AG08396 (cell line): ENCODE measurements at regions not wholly inside any gene's neighbourhood (a gene's known extent, or its start where the extent isn't known, plus 50 kb on each side); places are given as distances from the start of the nearest gene placed in this dataset.
"Not testable (repeated sequence)": the region's sequence is repeated elsewhere in the genome, so short reads cannot be mapped to it uniquely, and the experiment has no call there.

Experiments used
- DNase-seq: peaks from one replicate; pipeline ENCODE4 v3.0.0; 2012; ENCODE audit warnings: low spot score, mixed read lengths

DNA sequence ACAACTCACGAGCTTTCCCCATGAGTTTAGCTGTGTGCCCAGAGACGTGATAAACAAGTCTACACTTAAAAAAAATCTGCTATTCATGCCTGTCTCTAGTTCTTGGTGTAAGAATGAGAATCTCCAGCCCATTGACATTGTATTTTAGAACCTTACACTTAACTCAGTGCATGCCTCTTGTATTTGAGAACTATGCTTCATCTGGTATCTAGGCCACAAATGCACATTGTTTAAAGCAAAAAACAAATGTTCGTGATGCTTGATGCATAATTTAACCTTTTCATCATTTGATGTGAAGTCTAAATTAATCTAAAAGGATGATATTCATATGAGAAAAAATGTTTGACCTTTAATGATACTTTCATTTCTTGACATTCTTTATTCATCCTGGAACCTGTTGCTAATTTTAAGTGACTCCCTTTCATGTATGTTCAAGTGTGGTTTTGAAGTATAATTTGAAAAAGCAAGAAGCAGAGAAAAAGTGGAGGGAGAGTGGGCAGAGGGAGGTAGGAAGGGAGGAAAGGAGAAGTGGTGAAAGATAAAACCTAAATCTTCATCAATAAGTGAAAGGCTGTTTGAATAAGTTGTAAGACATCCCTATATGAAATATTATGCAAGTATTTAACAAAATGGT, 116.9 kb downstream of the PFDN4 start:
- no peak for DNase-seq

DNA sequence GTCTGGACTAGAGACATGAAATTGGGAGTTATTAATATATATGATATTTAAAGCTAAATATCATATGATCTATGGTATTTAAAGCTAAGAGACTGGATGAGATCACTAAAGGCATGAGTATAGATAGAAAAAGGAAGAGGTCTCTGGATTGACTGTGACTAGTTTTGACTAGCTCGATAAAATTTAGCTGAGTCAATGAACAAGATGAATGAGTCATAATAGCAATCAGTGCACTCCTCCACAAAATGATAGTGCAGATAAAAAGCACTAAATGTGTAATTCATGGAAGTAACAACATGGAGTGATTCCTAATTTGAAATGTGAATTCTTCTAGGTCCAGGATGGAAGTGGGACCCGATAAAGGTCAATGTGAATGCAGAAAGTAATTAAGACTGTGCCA, 127.4 kb downstream of the PFDN4 start:
- DNase-seq: no peak

DNA sequence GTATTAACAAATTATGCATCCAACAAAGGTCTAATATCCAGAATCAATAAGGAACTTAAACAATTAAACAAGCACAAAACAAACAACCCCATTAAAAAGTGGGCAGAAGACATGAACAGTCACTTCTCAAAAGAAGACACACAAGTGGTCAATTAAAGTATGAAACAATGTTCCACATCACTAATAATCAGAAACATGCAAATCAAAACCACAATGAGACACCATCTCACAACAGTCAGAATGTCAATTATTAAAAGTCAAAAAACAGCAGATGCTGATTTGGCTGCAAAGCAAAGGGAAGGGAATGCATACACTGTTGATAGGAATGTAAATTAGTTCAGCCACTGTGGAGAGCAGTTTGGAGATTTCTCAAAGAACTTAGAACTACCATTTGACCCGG, 129.3 kb downstream of the PFDN4 start:
- DNase-seq: no peak

DNA sequence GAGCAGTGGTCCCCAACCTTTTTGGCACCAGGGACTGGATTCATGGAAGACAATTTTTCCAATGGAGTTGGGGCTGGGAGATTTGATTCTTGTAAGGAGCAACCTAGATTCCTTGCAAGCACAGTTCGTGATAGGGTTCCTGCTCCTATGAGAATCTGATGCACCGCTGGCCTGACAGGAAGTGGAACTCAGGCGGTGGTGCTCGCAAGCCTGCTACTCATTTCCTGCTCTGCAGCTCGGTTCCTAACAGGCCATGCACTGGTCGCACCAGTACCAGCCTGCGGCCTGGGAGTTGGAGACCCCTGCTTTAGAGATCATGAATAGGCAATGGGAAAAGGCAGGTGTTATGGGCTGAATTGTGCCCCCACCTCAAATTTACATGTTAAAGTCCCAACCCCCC, 131.2 kb downstream of the PFDN4 start:
- DNase-seq: no peak

DNA sequence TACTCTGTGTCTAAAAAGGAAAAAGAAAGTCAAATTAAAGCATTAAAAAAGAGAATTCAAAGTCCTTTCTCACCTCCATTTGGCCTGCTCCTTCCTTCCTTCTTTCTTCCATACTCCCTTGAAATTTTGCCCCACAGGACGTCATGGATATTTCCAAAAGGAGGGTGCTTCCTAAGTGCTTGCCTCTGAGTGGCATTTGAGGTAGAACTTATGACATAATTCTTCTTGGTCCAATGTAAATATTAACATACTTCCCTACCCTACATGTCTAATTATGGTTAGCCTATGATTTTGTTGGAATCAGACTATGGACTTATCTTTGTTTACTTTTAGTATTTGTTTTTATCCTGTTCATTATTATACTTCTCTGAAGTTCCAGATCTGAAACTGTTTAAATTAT, 132.3 kb downstream of the PFDN4 start:
- DNase-seq: no peak

DNA sequence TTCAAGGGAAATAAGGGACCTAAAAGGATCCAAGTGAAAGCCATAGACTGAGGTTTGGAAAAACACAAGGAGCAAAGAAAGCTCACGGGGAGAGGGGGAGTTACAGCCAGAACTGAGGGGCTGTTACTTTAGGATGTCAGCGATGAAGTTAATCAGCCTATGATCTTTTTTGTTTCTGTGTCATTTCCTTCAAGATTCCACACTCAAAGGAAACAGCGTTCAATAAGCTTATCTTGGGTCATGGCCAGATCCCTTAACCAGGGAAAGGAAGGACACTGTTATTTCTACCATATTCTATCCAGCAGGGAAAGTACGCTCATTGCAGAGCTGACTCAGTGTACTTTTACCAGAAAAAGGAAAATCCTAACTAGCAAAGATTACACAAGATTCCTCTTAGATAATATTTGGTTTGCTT, 132.8 kb downstream of the PFDN4 start:
- DNase-seq: peak; percentile 22

DNA sequence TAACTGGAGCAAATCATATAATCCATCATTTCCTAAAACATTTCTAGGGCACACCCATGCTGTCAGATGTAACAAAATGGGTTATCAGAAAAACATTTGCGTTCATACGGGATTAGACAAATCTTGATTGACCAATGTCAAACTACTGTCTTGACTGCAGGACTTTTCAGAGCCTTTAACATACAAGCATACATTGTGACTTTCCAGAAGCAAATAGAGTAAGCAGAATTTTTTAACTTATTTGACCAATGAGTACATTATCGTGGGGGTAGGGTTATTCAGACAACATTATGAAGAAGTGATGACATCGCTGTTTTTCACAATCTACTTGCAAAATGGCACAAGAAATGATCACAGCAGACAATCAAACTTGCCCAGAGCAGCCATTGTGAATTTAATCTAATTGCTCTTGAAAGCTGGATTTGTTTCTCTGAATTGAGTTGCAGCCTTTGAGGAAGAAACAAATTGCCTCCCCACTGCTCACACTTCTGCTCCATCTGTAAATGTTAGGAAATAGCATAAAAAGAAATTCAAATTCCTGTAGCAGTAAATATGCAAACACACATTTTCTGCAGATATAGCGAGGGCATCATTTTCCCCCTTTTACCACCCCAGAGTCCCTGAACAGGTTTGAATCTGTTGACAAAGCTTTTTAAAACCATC, 133.0 kb upstream of the DOK5 start:
- DNase-seq: no peak

DNA sequence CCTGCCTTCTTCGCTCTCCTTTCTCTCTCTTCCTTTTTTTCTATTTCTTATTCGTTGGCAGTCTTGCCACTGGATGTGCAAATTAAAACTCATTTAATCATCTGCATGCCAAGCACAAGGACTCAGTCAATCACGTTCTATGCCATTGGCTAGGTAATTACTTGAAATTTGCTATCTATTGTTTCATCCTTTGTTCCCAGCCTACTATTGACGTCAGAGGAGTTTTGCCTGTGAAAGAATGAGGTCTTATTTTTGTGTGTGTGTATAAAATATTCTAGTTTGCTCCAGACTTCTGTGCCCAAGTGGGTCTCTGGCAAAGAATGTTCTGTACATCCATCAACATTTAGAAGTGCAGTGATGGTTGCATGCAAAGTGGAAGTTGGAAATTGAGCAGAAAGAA, 132.3 kb upstream of the DOK5 start:
- DNase-seq: no peak

DNA sequence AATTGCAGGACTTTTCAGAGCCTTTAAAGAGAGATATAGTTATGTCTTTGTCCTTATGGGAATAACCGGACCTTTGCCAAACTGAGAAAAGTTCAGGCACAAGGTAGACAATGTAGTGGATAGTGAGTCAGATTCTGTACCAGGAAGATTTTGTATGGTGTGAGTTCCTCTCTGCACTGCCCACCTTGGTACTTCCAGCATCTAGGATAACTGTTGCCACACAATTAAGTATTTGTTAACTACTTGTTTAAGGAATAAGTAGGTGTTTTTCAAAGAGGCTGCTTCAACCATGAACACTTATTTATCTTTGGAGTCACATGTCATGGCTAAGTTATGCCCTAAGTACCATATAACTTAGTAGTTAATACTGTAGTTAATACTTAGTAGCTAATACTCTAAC, 131.8 kb upstream of the DOK5 start:
- no peak for DNase-seq

DNA sequence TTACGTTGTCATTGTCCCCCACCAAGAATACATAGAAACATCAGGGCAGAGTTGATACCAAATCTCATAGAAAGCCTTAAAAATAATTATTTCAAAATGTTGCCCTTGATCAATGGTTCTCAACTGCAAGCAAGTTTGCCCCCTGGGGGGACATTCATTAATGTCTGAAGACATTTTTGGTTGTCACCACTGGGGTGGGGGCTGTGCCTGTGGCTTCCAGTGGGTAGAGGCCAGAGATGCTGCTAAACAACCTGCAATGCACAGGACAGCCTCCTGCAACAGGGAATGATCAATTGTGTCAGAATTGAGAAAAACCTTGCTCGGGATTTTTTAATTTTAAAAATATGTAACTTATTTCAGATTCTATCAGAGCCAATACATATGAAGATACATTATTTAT, 130.6 kb upstream of the DOK5 start:
- no peak for DNase-seq

DNA sequence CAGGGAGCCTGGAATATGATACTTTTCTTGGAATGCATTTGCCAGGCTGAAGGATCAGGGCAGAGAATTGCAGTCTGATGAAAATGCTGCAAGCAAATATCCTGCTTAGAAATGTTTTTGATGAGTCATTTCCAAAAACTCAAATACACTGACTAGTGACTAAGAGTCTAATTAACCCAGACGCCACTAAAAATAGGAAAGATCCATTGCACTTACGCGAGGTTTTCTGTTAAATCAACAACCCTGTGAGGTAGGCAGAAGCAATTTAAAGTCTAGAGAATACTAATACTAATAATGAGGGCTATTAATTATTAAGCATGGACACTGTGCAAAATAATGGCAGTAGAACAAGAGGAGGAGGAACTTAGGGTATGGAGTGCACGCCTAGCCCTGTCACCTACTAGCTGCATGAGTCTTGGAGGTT, 130.1 kb upstream of the DOK5 start:
- peak; percentile 67 for DNase-seq

DNA sequence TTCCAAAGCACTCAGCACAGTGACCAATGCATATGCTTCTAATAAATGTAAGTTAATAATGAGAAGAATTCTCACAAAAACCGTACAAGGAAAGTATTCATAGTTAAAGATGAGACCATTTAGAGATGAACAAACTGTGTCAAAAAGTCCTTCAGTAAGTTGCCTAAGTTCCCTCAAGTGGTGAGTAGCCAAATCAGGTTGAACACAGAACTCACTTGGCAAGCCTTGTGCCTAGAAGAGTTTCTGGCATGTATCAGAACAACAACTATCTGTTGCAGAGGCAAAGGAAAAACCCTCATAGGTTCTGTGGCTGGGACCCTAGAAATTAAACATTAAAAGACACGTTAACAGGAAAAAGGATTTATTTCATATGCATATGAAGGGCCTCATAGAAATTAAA, 129.6 kb upstream of the DOK5 start:
- no peak for DNase-seq

DNA sequence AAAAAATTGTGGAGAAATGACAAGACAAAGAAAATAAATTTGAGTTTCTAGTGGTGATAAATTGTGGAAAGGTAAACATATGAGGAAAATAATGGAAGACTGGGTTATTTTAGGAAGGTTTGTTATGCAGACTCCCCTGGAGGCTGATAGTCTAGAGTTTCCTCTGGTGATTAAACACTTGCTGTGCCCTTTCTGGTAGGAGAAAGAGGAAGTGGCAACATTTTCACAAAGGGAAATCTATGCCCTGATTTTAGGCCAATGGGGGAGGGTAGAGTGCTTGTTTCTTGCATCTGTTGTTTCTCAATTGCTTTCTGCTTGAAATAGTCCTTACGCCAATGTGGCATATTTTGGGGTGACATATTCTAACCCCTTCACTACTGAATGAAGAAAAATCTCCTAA, 129.1 kb upstream of the DOK5 start:
- DNase-seq: no peak

DNA sequence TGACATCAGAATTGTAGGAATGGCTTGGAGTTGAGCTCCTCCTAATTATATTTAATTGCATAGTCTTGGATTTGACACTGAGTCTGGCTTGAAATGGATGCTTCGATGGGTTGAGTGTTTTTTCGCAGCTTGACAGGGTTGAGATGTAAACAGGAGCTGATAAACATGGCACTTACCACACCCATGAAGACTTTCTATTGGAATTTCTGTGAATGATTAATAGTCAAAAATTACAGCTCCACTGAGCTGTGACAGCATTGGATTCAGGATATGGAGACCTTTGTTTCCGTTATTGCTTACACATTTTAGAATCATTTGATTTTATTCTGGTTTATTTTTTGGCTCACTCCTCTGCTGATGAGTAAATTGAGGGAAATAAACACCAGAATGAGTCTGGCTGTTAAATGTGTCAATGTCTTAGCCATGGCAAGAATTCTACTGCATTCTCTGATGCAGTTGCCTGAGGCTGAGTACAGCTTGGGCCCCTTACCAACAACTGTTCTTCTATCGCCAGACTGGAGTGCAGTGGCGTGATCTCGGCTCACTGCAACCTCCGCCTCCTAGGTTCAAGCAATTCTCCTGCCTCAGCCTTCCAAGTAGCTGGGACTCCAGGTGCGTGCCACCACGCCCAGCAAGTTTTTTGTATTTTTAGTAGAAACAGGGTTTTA, 128.1 kb upstream of the DOK5 start:
- no peak for DNase-seq

DNA sequence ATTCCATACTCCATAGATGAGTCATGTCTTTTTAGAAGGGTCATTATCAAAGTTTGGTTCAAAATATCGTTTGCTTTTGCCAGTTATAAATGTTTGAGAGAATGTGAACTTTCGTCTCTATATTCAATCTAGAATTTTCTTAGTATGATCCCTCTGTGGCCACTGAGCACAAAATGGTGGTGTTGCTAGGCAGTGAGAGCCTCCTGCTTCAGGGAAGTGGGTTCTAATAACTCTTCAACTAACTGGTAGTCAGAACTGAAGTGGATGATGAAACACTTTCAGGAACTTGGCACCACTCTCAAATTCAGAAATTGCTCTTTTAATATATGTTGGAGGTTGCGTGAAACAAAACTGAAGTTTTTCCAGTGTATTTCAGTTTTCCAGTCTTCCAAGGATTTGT, 125.0 kb upstream of the DOK5 start:
- DNase-seq: no peak

DNA sequence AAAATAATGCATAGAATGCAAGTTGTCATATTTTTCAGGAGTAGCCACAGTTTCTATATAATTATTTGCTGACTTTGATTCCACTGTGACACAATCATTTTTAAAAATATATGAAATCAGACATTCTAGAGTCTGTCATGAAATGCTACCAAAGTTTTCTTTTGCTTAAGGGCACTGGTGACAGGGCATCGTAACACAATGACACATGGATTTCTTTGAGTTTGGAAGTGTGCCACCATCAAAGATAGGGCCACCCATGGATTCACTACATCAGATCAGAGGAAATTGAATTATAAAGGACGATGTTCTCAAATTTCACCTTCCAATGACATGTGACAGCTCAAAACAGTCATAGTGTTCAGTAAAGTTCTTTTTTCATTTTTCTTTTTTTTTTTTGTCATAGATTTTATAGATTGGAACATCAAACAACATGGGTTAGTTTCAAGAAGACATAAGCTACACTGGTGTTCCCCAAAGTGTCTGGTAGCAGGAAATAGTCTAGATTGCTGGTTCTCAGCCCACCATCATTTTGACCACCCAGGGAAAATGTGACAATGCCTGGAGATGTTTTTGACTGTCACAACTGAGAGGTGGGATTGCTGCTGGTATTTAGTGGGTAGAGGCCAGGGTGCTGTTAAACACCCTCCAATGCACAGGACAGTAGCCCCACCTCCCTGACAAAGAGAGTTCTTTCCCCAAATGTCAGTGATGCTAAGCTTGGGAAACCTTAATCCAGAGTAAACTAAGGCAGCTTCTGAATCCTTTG, 123.8 kb upstream of the DOK5 start:
- DNase-seq: no peak

DNA sequence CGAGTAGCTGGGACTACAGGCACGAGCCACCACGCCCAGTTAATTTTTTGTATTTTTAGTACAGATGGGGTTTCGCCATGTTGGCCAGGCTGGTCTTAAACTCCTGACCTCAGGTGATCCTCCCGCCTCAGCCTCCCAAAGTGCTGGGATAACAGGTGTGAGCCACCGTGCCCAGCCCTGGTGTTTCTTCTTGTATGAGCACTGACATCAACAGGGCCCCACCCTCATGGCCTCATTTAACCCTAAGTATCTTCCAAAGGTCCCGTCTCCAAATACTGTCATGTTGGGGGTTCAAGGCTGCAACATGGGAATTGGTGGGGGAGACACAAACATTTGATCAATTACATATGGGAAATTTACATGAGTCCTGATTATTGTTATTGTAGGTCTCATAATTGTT, 122.9 kb upstream of the DOK5 start:
- DNase-seq: not testable (repeated sequence)

DNA sequence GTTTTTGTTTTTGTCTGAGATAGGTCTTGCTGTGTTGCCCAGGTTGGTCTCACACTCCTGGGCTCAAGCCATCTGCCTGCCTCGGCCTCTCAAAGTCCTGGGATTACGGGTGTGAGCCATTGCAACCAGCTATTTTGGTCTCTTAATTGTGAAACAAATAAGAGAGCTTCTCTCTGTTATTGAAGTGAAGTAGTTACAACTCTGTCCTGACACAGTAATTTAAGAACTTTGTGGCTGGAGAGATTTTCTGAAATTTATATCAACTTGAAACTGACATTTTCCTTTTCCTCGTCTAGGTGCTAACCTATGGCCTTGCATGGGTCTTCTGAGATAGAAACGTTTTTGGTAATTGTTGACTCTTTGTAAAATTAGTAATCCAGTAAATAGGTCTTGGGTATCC, 122.1 kb upstream of the DOK5 start:
- DNase-seq: no peak

DNA sequence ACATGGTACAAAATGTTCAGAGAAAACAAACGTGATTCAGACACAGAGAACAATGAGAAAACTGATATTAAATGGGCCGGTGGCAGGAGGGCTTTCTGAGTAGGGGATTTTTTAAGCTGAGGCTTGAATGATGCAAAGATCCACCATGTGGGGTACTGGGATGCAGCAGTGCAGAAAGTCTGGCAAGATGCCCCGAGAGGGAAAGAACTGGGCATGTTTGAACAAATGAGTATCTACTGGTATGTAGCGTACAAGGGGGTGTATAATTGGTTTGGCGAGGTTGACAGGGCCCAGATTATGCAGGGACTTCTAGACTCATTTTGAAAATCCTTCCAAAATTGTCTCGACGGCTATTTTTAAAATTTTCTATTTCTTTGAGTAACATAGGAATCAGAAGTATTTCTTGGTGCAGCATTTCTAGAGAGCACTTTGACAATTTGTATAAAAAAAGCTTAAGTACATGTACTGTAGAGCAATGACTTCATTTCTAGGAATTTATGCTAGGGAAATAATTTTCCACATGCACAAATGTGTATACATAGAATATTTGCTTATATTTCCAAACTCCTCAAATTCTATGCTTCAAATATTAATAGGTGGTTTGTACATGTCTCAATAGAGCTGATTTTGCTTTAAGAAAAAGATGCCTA, 119.6 kb upstream of the DOK5 start:
- no peak for DNase-seq

DNA sequence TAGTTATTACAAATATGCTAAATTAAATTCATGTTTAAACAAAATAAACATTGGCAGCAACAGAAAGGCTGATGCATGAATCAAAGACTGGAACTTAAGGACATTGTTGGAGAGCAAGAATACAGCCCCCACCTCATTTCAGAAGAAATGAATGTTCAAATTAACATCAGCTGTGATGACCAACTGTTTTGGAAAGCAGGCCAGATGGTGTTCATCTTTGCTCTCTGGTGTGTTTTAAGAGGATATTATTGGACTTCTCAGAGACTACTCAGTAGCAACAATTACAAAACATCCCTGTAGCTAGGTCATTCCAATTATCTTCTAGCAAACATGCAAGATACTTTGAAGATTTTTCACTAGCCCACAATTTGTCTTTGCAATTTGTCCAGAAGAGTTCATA, 118.6 kb upstream of the DOK5 start:
- no peak for DNase-seq

DNA sequence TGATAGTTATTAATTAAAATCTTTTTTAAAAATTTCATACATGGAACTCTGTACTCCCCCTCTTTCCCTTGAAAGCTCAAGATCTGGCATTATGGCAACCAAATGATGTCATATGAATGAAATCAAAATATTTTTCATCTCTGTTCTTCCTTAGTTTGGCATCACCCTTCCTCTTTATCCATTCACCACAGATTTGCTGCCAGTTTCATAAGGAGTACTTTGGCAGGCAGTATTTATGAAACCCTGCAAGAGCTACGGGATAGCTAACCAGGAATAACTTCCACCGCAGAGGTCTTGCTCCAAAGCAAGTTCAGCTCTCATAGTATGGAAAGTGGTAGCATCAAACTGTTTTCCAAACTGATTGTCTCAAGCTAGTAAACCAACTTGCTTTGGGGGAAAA, 113.9 kb upstream of the DOK5 start:
- no peak for DNase-seq

DNA sequence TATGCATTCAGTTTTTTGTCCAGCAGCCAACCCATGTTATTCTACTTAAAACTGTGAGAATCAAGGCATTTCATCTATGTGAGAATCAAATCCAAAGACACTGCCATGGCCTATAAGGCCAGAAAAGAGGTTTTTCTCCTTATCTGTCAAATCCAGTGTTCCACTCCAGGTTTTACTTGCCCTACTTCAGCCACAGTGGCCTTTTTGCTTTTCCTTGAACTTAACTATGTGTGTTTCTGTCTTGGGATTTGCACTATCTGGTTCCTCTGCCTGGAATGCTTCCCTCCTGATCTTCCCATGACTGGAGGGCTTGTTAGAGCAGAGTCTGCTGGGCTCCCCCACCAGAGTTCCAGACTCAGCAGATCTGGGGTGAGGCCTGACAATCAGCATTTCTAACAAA, 113.1 kb upstream of the DOK5 start:
- no peak for DNase-seq
